ENCODE measurements at regions not wholly inside any gene's neighbourhood (a gene's known extent, or its start where the extent isn't known, plus 50 kb on each side); places are given as distances from the start of the nearest gene placed in this dataset.
A peak's percentile ranks its signal among the peaks of the same experiment; 100 is the strongest.

DNA sequence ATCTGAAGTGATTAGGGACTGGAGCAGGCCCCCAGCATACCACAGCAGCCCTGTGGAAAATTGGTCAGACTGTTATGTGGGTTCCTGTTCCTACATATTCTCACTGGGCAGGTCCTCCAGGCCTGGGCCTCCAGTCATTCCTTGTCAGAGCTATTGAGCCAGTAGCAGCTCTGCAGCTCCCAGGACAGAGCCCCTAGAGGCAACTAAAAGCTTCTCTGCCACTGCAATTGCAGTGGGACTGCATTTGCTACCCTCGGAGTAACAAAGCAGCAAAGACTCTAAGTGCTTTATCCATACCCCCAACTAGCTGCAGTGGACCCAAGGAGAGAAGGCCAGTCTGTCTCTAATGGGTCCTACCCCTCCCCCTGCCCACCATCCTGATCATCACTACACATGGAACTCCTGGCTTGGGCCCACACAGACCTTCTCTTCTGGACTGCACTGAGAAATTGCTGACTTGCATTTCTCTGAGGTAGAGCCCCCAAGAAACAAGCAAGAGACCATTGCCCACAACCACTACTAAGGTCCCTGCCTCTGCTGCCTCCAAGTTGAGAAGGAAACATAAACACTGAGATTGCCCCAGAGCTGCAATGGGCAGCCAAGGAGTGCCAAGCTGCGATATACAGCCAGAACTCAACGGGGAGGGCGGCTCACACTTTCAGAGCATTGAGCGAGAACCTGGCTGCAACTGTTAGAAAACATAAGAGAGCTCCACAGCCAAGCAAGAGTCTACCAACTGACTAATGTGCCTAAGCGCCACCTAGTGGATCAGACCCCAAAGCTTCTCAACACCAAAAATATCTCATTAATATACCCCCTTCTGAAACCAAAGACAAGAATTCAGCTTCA, 738.7 kb upstream of the NDST4 start:
- ATAC-seq (peak; percentile 72), DNase-seq (peak in 1 of 3 donors; percentile 83)
- H3K36me3 ChIP-seq (ENCODE audit: low read depth): no peaks in the 10 kb centered on the region
- intact Hi-C loops (cut with DNase I, micrococcal nuclease): no loop called here
- no peak overlapping the region for H3K4me3 ChIP-seq
- no peaks in the 10 kb centered on the region for H3K4me1 ChIP-seq (ENCODE audit: low read depth)
- TF ChIP-seq, protein P1, sequence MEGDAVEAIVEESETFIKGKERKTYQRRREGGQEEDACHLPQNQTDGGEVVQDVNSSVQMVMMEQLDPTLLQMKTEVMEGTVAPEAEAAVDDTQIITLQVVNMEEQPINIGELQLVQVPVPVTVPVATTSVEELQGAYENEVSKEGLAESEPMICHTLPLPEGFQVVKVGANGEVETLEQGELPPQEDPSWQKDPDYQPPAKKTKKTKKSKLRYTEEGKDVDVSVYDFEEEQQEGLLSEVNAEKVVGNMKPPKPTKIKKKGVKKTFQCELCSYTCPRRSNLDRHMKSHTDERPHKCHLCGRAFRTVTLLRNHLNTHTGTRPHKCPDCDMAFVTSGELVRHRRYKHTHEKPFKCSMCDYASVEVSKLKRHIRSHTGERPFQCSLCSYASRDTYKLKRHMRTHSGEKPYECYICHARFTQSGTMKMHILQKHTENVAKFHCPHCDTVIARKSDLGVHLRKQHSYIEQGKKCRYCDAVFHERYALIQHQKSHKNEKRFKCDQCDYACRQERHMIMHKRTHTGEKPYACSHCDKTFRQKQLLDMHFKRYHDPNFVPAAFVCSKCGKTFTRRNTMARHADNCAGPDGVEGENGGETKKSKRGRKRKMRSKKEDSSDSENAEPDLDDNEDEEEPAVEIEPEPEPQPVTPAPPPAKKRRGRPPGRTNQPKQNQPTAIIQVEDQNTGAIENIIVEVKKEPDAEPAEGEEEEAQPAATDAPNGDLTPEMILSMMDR (IDR thresholded peaks at IDR 0.05): peak; percentile 20
- H3K9me3 ChIP-seq: no peaks in the 10 kb centered on the region

DNA sequence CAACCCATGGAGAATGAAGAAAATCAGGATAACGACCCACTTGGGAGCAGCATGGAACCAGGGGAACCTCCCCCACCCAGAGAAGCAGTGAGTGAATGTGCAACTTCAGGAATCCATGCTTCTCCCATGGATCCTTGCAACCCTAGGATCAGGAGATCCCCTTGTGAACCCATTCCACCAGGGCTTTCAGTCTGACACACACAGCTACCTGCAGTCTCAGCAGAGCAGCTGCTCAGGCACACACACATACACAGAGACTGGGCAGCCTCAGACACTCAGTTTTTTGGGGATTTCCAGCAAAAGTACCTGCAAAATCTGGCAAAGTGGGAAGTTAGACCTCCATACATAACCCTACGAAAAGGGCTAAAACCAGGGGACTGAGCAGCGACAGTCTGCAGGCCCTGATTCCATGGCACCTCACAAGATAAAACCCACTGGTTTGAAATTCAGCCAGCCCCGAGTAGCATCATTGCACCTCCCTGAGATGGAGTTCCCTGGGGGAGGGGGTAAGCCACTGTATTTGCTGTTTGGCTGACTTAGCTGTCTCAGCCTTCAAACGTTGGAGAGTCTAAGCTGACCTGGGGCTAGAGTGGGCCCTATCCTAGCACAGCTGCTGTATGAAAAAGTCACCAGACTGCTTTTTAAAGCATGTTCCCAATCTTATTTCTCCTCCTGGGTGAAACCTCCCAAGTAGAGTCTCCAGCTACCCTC, 737.5 kb upstream of the NDST4 start:
- no peaks in the 10 kb centered on the region for H3K36me3 ChIP-seq (ENCODE audit: low read depth)
- TF ChIP-seq, protein P1 (IDR thresholded peaks at IDR 0.05): no peak
- no peak for DNase-seq
- no peaks in the 10 kb centered on the region for H3K4me1 ChIP-seq (ENCODE audit: low read depth)
- no peaks in the 10 kb centered on the region for H3K9me3 ChIP-seq
- intact Hi-C loops (cut with DNase I, micrococcal nuclease): no loop called here
- no peak for ATAC-seq
- no peak overlapping the region for H3K4me3 ChIP-seq

DNA sequence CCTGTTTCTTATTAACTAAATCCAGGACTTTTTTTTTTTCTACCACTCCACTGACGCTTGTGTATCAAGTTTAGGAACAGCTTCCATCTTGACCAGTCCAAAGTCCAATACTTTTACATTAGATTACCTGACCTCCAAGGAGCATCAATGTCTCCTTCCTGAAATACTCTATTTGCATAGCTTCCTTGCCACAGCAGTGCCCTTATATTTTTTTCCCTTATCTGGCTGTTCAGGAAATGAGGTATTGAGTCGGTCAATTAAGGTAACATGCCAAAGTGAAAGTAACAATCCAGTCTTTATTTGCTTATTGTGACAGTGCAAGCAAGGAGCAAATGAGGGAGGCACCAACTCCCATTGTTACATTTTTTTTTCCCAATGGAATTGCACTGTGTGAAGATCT, 730.8 kb upstream of the NDST4 start:
- TF ChIP-seq, protein P1 (IDR thresholded peaks at IDR 0.05): no peak
- peaks cover 4% of the 10 kb centered on the region for H3K9me3 ChIP-seq
- peak; percentile 72 for ATAC-seq
- intact Hi-C loops (cut with DNase I, micrococcal nuclease): no loop called here
- H3K4me3 ChIP-seq: no peak overlapping the region
- no peaks in the 10 kb centered on the region for H3K4me1 ChIP-seq (ENCODE audit: low read depth)
- DNase-seq: no peak
- H3K36me3 ChIP-seq (ENCODE audit: low read depth): no peaks in the 10 kb centered on the region

DNA sequence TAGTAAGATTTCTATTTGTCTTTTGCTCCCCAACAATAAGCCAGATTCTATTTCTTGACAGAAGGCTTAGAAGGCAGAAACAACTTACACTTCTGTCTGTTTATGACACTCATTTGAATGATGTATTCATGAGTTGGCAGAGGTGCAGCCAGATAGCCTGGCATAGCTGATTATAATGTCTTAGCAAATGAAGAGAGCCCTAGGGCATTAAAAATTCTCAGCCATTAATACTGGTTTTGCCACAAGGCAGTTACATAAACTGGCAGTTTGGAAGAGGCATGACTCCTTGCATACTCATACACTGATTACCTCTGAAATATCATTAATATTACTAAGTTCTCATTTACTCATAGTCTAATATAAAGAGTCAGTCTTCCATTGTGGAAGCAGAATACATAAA, 728.5 kb upstream of the NDST4 start:
- Histone ChIP-seq H3K4me3 (no peak overlapping the region), H3K4me1 (ENCODE audit: low read depth) (no peaks in the 10 kb centered on the region), H3K9me3 (peaks cover 9% of the 10 kb centered on the region), H3K36me3 (ENCODE audit: low read depth) (no peaks in the 10 kb centered on the region)
- TF ChIP-seq, protein P1 (IDR thresholded peaks at IDR 0.05): no peak
- DNase-seq (no peak), ATAC-seq (no peak)
- intact Hi-C loops (cut with DNase I, micrococcal nuclease): no loop called here

DNA sequence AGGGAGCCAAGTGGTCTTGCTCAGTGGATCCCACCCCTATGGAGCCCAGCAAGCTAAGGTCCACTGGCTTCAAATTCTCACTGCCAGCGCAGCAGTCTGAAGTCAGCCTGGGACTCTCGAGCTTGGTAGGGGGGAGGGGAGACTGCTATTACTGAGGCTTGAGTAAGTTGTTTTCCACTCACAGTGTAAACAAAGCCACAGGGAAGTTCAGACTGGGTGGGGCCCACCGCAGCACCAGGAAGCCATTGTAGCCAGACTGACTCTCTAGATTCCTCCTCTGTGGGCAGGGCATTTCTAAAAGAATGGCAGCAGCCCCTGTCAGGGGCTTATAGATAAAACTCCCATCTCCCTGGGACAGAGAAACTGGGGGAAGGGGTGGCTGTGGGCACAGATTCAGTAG, 721.0 kb upstream of the NDST4 start:
- H3K9me3 ChIP-seq: peaks cover 9% of the 10 kb centered on the region
- ATAC-seq (peak; percentile 78), DNase-seq (peak in 1 of 3 donors; percentile 27)
- TF ChIP-seq, protein P1 (IDR thresholded peaks at IDR 0.05): no peak
- no peaks in the 10 kb centered on the region for H3K4me1 ChIP-seq (ENCODE audit: low read depth)
- no peak overlapping the region for H3K4me3 ChIP-seq
- intact Hi-C loops (cut with DNase I, micrococcal nuclease): no loop called here
- H3K36me3 ChIP-seq (ENCODE audit: low read depth): no peaks in the 10 kb centered on the region

Measured in mucosa of descending colon (tissue), 3 donors.